GM12892 (cell line): ENCODE measurements at regions not wholly inside any gene's neighbourhood (a gene's known extent, or its start where the extent isn't known, plus 50 kb on each side); places are given as distances from the start of the nearest gene placed in this dataset.

Source experiments
- POLR2A ChIP-seq: IDR thresholded peaks from 2 replicates; pipeline ENCODE4 v1.6.1; 2011; ENCODE audit warnings: low read depth, low read length, control low read depth
- POLR2AphosphoS5 ChIP-seq: IDR thresholded peaks from 2 replicates; pipeline ENCODE4 v1.6.1; 2011; ENCODE audit warnings: low read depth, low read length, control low read depth

GRCh38 chr2:147482916-147483669 is 361.7 kb upstream of the ACVR2A start:
- TF ChIP-seq POLR2A (no peak), POLR2AphosphoS5 (no peak)
